ENCODE measurements at regions not wholly inside any gene's neighbourhood (a gene's known extent, or its start where the extent isn't known, plus 50 kb on each side); places are given as distances from the start of the nearest gene placed in this dataset.

GRCh38 chr7:68717176-68717575, 881.1 kb upstream of the AUTS2 start:
- Histone ChIP-seq H3K79me2 (ENCODE audit: low read length) (no peaks in the 10 kb centered on the region), H3K4me2 (ENCODE audit: low read length) (no peak overlapping the region), H3K4me1 (ENCODE audit: low read length) (no peaks in the 10 kb centered on the region), H3K9me3 (ENCODE audit: insufficient read depth, low read length) (no peaks in the 10 kb centered on the region), H3K27me3 (ENCODE audit: low read depth, low read length) (no peaks in the 10 kb centered on the region), H3K4me3 (ENCODE audit: low read length) (no peak overlapping the region), H3K27ac (ENCODE audit: low read length) (no peak overlapping the region), H2AFZ (ENCODE audit: low read depth, low read length) (no peak overlapping the region), H4K20me1 (ENCODE audit: insufficient read depth, low read length) (no peaks in the 10 kb centered on the region), H3K9ac (ENCODE audit: low read length) (no peak overlapping the region), H3K36me3 (replicated peaks; ENCODE audit: low read depth, low read length) (no peaks in the 10 kb centered on the region)
- TF ChIP-seq CTCF (IDR thresholded peaks at IDR 0.05; ENCODE audit: low read depth, low read length) (no peak), EZH2phosphoT487 (IDR thresholded peaks at IDR 0.05; ENCODE audit: low read depth) (no peak)

GRCh38 chr7:68718097-68718551, 880.2 kb upstream of the AUTS2 start:
- H3K27ac ChIP-seq (ENCODE audit: low read length) = no peak overlapping the region
- no peak overlapping the region for H3K9ac ChIP-seq (ENCODE audit: low read length)
- H3K36me3 ChIP-seq (replicated peaks; ENCODE audit: low read depth, low read length) = no peaks in the 10 kb centered on the region
- no peak overlapping the region for H2AFZ ChIP-seq (ENCODE audit: low read depth, low read length)
- no peaks in the 10 kb centered on the region for H3K27me3 ChIP-seq (ENCODE audit: low read depth, low read length)
- no peak overlapping the region for H3K4me3 ChIP-seq (ENCODE audit: low read length)
- no peaks in the 10 kb centered on the region for H3K9me3 ChIP-seq (ENCODE audit: insufficient read depth, low read length)
- H3K4me2 ChIP-seq (ENCODE audit: low read length) = no peak overlapping the region
- TF ChIP-seq CTCF (IDR thresholded peaks at IDR 0.05; ENCODE audit: low read depth, low read length) = no peak
- no peak for TF ChIP-seq EZH2phosphoT487 (IDR thresholded peaks at IDR 0.05; ENCODE audit: low read depth)
- no peaks in the 10 kb centered on the region for H4K20me1 ChIP-seq (ENCODE audit: insufficient read depth, low read length)
- no peaks in the 10 kb centered on the region for H3K4me1 ChIP-seq (ENCODE audit: low read length)
- no peaks in the 10 kb centered on the region for H3K79me2 ChIP-seq (ENCODE audit: low read length)

- Histone ChIP-seq H3K9me3 (ENCODE audit: insufficient read depth, low read length) (no peaks in the 10 kb centered on the region), H3K27ac (ENCODE audit: low read length) (no peak overlapping the region), H3K79me2 (ENCODE audit: low read length) (no peaks in the 10 kb centered on the region), H3K27me3 (ENCODE audit: low read depth, low read length) (no peaks in the 10 kb centered on the region), H2AFZ (ENCODE audit: low read depth, low read length) (no peak overlapping the region), H3K4me2 (ENCODE audit: low read length) (no peak overlapping the region), H4K20me1 (ENCODE audit: insufficient read depth, low read length) (no peaks in the 10 kb centered on the region), H3K36me3 (replicated peaks; ENCODE audit: low read depth, low read length) (no peaks in the 10 kb centered on the region), H3K4me1 (ENCODE audit: low read length) (no peaks in the 10 kb centered on the region), H3K9ac (ENCODE audit: low read length) (no peak overlapping the region), H3K4me3 (ENCODE audit: low read length) (no peak overlapping the region)
- no peak for TF ChIP-seq CTCF (IDR thresholded peaks at IDR 0.05; ENCODE audit: low read depth, low read length)
- no peak for TF ChIP-seq EZH2phosphoT487 (IDR thresholded peaks at IDR 0.05; ENCODE audit: low read depth)
These were observed 877.6 kb upstream of the AUTS2 start for GRCh38 chr7:68720697-68721096.

- Histone ChIP-seq H3K9ac (ENCODE audit: low read length) (no peak overlapping the region), H2AFZ (ENCODE audit: low read depth, low read length) (no peak overlapping the region), H3K79me2 (ENCODE audit: low read length) (no peaks in the 10 kb centered on the region), H4K20me1 (ENCODE audit: insufficient read depth, low read length) (no peaks in the 10 kb centered on the region), H3K36me3 (replicated peaks; ENCODE audit: low read depth, low read length) (no peaks in the 10 kb centered on the region), H3K4me2 (ENCODE audit: low read length) (no peak overlapping the region), H3K27ac (ENCODE audit: low read length) (no peak overlapping the region), H3K9me3 (ENCODE audit: insufficient read depth, low read length) (no peaks in the 10 kb centered on the region), H3K4me1 (ENCODE audit: low read length) (no peaks in the 10 kb centered on the region), H3K27me3 (ENCODE audit: low read depth, low read length) (no peaks in the 10 kb centered on the region), H3K4me3 (ENCODE audit: low read length) (no peak overlapping the region)
- no peak for TF ChIP-seq CTCF (IDR thresholded peaks at IDR 0.05; ENCODE audit: low read depth, low read length)
- TF ChIP-seq EZH2phosphoT487 (IDR thresholded peaks at IDR 0.05; ENCODE audit: low read depth) = no peak
These were observed 876.2 kb upstream of the AUTS2 start for GRCh38 chr7:68722044-68722443.

All from OCI-LY3 (cell line).